SU-DHL-6 (cell line): ENCODE measurements at regions not wholly inside any gene's neighbourhood (a gene's known extent, or its start where the extent isn't known, plus 50 kb on each side); places are given as distances from the start of the nearest gene placed in this dataset.

ENCODE experiments used
- CTCF ChIP-seq: fragments of 200-600 bp; sonication (generic); IDR thresholded peaks from one replicate; pipeline ENCODE4 v1.5.1; 2017; ENCODE audit warnings: antibody characterized with exemption, mild to moderate bottlenecking, low read length, moderate library complexity; ENCODE audit not compliant: insufficient read depth, poor library complexity, severe bottlenecking
- EZH2phosphoT487 ChIP-seq: fragments of 200-600 bp; sonication (generic), shearing (Covaris generic); conservative IDR thresholded peaks from 2 replicates; pipeline ENCODE4 v1.6.1; 2018; ENCODE audit warnings: mild to moderate bottlenecking, antibody characterized with exemption, low read length, moderate library complexity, mixed read lengths

GRCh38 chr3:162125790-162126189, 629.2 kb downstream of the OTOL1 start:
- TF ChIP-seq CTCF (no peak), EZH2phosphoT487 (no peak)
